H9 (cell line): ENCODE measurements at regions not wholly inside any gene's neighbourhood (a gene's known extent, or its start where the extent isn't known, plus 50 kb on each side); places are given as distances from the start of the nearest gene placed in this dataset.

ENCODE experiments used
- DNase-seq: peaks from one replicate; pipeline ENCODE4 v3.0.0-alpha.2; 2017
- H2AFZ ChIP-seq: one replicate; pipeline ENCODE4 v1.6.1; 2013; ENCODE audit warnings: mild to moderate bottlenecking, low read length, control low read depth, moderate library complexity
- H2AK5ac ChIP-seq: 2 replicates; pipeline ENCODE4 v1.6.1; 2013; ENCODE audit warnings: low read length, control low read depth, mixed read lengths; ENCODE audit not compliant: insufficient read length
- H2BK120ac ChIP-seq: one replicate; pipeline ENCODE4 v1.6.1; 2013; ENCODE audit warnings: low read depth, mild to moderate bottlenecking, low read length, control low read depth, inconsistent platforms; ENCODE audit not compliant: poor library complexity, severe bottlenecking
- H2BK12ac ChIP-seq: 2 replicates; pipeline ENCODE4 v1.6.1; 2013; ENCODE audit warnings: low read length, control low read depth, mixed read lengths, low read depth; ENCODE audit not compliant: insufficient read length
- H2BK15ac ChIP-seq: 2 replicates; pipeline ENCODE4 v1.6.1; 2013; ENCODE audit warnings: low read depth, low read length, control low read depth
- H2BK20ac ChIP-seq: one replicate; pipeline ENCODE4 v1.6.1; 2013; ENCODE audit warnings: low read depth, mild to moderate bottlenecking, low read length, control low read depth, inconsistent platforms; ENCODE audit not compliant: poor library complexity, severe bottlenecking
- H2BK5ac ChIP-seq: 2 replicates; pipeline ENCODE4 v1.6.1; 2013; ENCODE audit warnings: low read length, control low read depth, mixed read lengths; ENCODE audit not compliant: insufficient read length
- H3K14ac ChIP-seq: 2 replicates; pipeline ENCODE4 v1.6.1; 2013; ENCODE audit warnings: low read length, control low read depth; ENCODE audit not compliant: insufficient read depth
- H3K18ac ChIP-seq: 2 replicates; pipeline ENCODE4 v1.6.1; 2013; ENCODE audit warnings: low read depth, mild to moderate bottlenecking, mixed read lengths, low read length, control low read depth; ENCODE audit not compliant: insufficient read length
- H3K23ac ChIP-seq: 2 replicates; pipeline ENCODE4 v1.6.1; 2013; ENCODE audit warnings: low read length, control low read depth, mixed read lengths, low read depth; ENCODE audit not compliant: insufficient read length
- H3K23me2 ChIP-seq: 2 replicates; pipeline ENCODE4 v1.6.1; 2013; ENCODE audit warnings: low read depth, mild to moderate bottlenecking, mixed read lengths, low read length, control low read depth; ENCODE audit not compliant: insufficient read length, poor library complexity, severe bottlenecking
- H3K27ac ChIP-seq: 2 replicates; pipeline ENCODE4 v1.5.1; 2013; ENCODE audit warnings: low read length, control low read depth, mixed read lengths, low read depth; ENCODE audit not compliant: insufficient read length
- H3K27me3 ChIP-seq: 2 replicates; pipeline ENCODE4 v1.6.1; 2013; ENCODE audit warnings: low read length, control low read depth, inconsistent platforms; ENCODE audit not compliant: insufficient read depth
- H3K4ac ChIP-seq: 2 replicates; pipeline ENCODE4 v1.6.1; 2013; ENCODE audit warnings: low read depth, mild to moderate bottlenecking, control low read depth, inconsistent platforms, low read length, moderate library complexity
- H3K4me1 ChIP-seq: 2 replicates; pipeline ENCODE4 v1.6.1; 2013; ENCODE audit warnings: low read length, control low read depth, inconsistent platforms; ENCODE audit not compliant: insufficient read depth
- H3K4me2 ChIP-seq: 2 replicates; pipeline ENCODE4 v1.6.1; 2013; ENCODE audit warnings: low read length, control low read depth, mixed read lengths; ENCODE audit not compliant: insufficient read length, insufficient read depth
- H3K56ac ChIP-seq: 2 replicates; pipeline ENCODE4 v1.6.1; 2013; ENCODE audit warnings: low read depth, mild to moderate bottlenecking, mixed read lengths, low read length, control low read depth; ENCODE audit not compliant: insufficient read length
- H3K79me1 ChIP-seq: 2 replicates; pipeline ENCODE4 v1.6.1; 2013; ENCODE audit warnings: low read depth, mild to moderate bottlenecking, moderate library complexity, low read length, control low read depth, inconsistent platforms; ENCODE audit not compliant: insufficient read depth, poor library complexity, severe bottlenecking
- H3K79me2 ChIP-seq: 2 replicates; pipeline ENCODE4 v1.6.1; 2013; ENCODE audit warnings: low read length, control low read depth, inconsistent platforms; ENCODE audit not compliant: insufficient read depth
- H3K9ac ChIP-seq: 2 replicates; pipeline ENCODE4 v1.6.1; 2013; ENCODE audit warnings: low read length, control low read depth, mixed read lengths; ENCODE audit not compliant: insufficient read length; ENCODE audit errors: extremely low read depth
- H3K9me3 ChIP-seq: one replicate; pipeline ENCODE4 v1.6.1; 2013; ENCODE audit warnings: low read depth, low read length, inconsistent platforms; ENCODE audit not compliant: control insufficient read depth
- H3T11ph ChIP-seq: one replicate; pipeline ENCODE4 v1.6.1; 2013; ENCODE audit warnings: mild to moderate bottlenecking, low read length, control low read depth, inconsistent platforms
- H4K20me1 ChIP-seq: one replicate; pipeline ENCODE4 v1.6.1; 2013; ENCODE audit not compliant: control insufficient read depth, insufficient read length, insufficient read depth
- H4K5ac ChIP-seq: 2 replicates; pipeline ENCODE4 v1.6.1; 2013; ENCODE audit warnings: low read depth, mild to moderate bottlenecking, mixed read lengths, low read length, control low read depth; ENCODE audit not compliant: insufficient read length
- H4K8ac ChIP-seq: replicated peaks from 2 replicates; pipeline ENCODE4 v1.6.1; 2013; ENCODE audit warnings: low read length, control low read depth, mixed read lengths, low read depth; ENCODE audit not compliant: insufficient read length
- H4K91ac ChIP-seq: 2 replicates; pipeline ENCODE4 v1.6.1; 2013; ENCODE audit warnings: low read depth, mild to moderate bottlenecking, moderate library complexity, mixed read lengths, low read length, control low read depth; ENCODE audit not compliant: insufficient read length
- H3K27ac Mint-ChIP-seq, 3 experiments: 2 replicates in 2 of 3; 3 replicates in 1 of 3; pipeline ENCODE4 v1.8.0; 2020 to 2021; ENCODE audit warnings: mixed read lengths in 3 of 3, mild to moderate bottlenecking in 1 of 3, moderate library complexity in 1 of 3
- H3K27me3 Mint-ChIP-seq: 2 replicates; pipeline ENCODE4 v1.8.0; 2021; ENCODE audit warnings: low read depth, mild to moderate bottlenecking, moderate library complexity, mixed read lengths
- H3K36me3 Mint-ChIP-seq, 3 experiments: 2 replicates in 2 of 3; 3 replicates in 1 of 3; pipeline ENCODE4 v1.8.0; 2020 to 2021; ENCODE audit warnings: low read depth in 3 of 3, mixed read lengths in 3 of 3; ENCODE audit not compliant: insufficient read depth in 1 of 3
- H3K4me1 Mint-ChIP-seq, 2 experiments: 2 replicates each; pipeline ENCODE4 v1.8.0; 2020; ENCODE audit warnings: mixed read lengths in 2 of 2
- H3K4me3 Mint-ChIP-seq, 2 experiments: 2 replicates in 1 of 2; 3 replicates in 1 of 2; pipeline ENCODE4 v1.8.0; 2020 to 2021; ENCODE audit warnings: mild to moderate bottlenecking in 2 of 2, mixed read lengths in 2 of 2, moderate library complexity in 1 of 2
- H3K9me3 Mint-ChIP-seq, 2 experiments: 2 replicates in 1 of 2; 3 replicates in 1 of 2; pipeline ENCODE4 v1.8.0; 2020; ENCODE audit warnings: mild to moderate bottlenecking in 2 of 2, mixed read lengths in 2 of 2, moderate library complexity in 1 of 2
- CTCF ChIP-seq: fragments of 200-600 bp; sonication (generic); conservative IDR thresholded peaks from 3 replicates; pipeline ENCODE4 v1.8.0; 2021; ENCODE audit warnings: antibody characterized with exemption, mild to moderate bottlenecking
- whole genome bisulfite sequencing: extraction: QIAGEN DNeasy Blood & Tissue Kit; methylation state at CpG from one replicate; pipeline ENCODE4 v1.1.7; 2013; ENCODE audit warnings: missing lambda C conversion rate, low lambda C conversion rate, mixed read lengths; ENCODE audit not compliant: insufficient read length; ENCODE audit errors: extremely low coverage; 5-methylcytosine and 5-hydroxymethylcytosine counted together

- 0 out of 2 replicates have a peak, but pooled peaks cover 2% of the 10 kb centered on the region for H3K27me3 ChIP-seq
- no peak overlapping the region for H2BK120ac ChIP-seq
- H3K9me3 ChIP-seq = no peaks in the 10 kb centered on the region
- H3K79me1 ChIP-seq = no peaks in the 10 kb centered on the region
- no peak overlapping the region for H4K8ac ChIP-seq
- Mint-ChIP-seq H3K4me1 (peaks cover 30 to 34% of the 10 kb centered on the region in 2 experiments), H3K27ac (no peak overlapping the region; a peak in 1 of 7 replicates), H3K27me3 (peaks cover 10% of the 10 kb centered on the region), H3K36me3 (no peaks in the 10 kb centered on the region), H3K9me3 (no peaks in the 10 kb centered on the region), H3K4me3 (no peak overlapping the region)
- no peak overlapping the region for H2BK12ac ChIP-seq
- WGBS = no CpG with 5 or more reads among the region's 4 CpGs
- no peak overlapping the region for H2BK5ac ChIP-seq
- no peaks in the 10 kb centered on the region for H3K79me2 ChIP-seq
- no peak overlapping the region for H2AFZ ChIP-seq
- H4K91ac ChIP-seq = no peak overlapping the region
- no peak overlapping the region for H3K4ac ChIP-seq
- no peak overlapping the region for H3K9ac ChIP-seq
- H2BK20ac ChIP-seq = no peak overlapping the region
- no peak overlapping the region for H3K56ac ChIP-seq
- no peak for DNase-seq
- H4K5ac ChIP-seq = no peak overlapping the region
- H3T11ph ChIP-seq = no peak overlapping the region
- no peak overlapping the region for H3K27ac ChIP-seq
- no peak overlapping the region for H2BK15ac ChIP-seq
- TF ChIP-seq CTCF = no peak
- no peaks in the 10 kb centered on the region for H3K23me2 ChIP-seq
- no peak overlapping the region for H3K23ac ChIP-seq
- H3K18ac ChIP-seq = no peak overlapping the region
- no peaks in the 10 kb centered on the region; the same call in none of the 2 replicates for H3K4me1 ChIP-seq
- H2AK5ac ChIP-seq = no peak overlapping the region
- no peak overlapping the region for H3K4me2 ChIP-seq
- H3K14ac ChIP-seq = no peak overlapping the region
- H4K20me1 ChIP-seq = no peaks in the 10 kb centered on the region
Measured at GRCh38 chr6:113647143-113647889, 209.8 kb upstream of the MARCKS start.
